ENCODE measurements at regions not wholly inside any gene's neighbourhood (a gene's known extent, or its start where the extent isn't known, plus 50 kb on each side); places are given as distances from the start of the nearest gene placed in this dataset.

GRCh38 chr14:45678163-45678562 is 425.2 kb upstream of the MIS18BP1 start:
- TF ChIP-seq CTCF (IDR thresholded peaks at IDR 0.05; ENCODE audit: unreplicated experiment), result no peak
- BruUV-seq (replicated peaks), result no TSS peak
- no peaks in the 10 kb centered on the region for H3K4me1 Mint-ChIP-seq (ENCODE audit: low read depth, unreplicated experiment)
- no peaks in the 10 kb centered on the region for H3K36me3 Mint-ChIP-seq (ENCODE audit: insufficient read depth, unreplicated experiment)
- H3K9me3 Mint-ChIP-seq (ENCODE audit: low read depth, unreplicated experiment), result no peaks in the 10 kb centered on the region
- no peak overlapping the region for H3K27ac Mint-ChIP-seq (ENCODE audit: unreplicated experiment)
- H3K27me3 Mint-ChIP-seq (ENCODE audit: unreplicated experiment), result no peaks in the 10 kb centered on the region
- intact Hi-C loops (cut with micrococcal nuclease; ENCODE audit: unreplicated experiment), result loop anchor here (10.0 kb wide), 1 partner anchor 137 kb away; no protein-coding TSS in a partner anchor
- H3K4me3 Mint-ChIP-seq (ENCODE audit: low read depth, unreplicated experiment), result no peak overlapping the region
- DNase-seq, result no peak
- CTCF ChIA-PET, result no interaction called here

GRCh38 chr14:45673420-45673819 is 420.4 kb upstream of the MIS18BP1 start:
- no peak overlapping the region for H3K4me3 Mint-ChIP-seq (ENCODE audit: low read depth, unreplicated experiment)
- intact Hi-C loops (cut with micrococcal nuclease; ENCODE audit: unreplicated experiment), result loop anchor here (10.0 kb wide), 1 partner anchor 141 kb away; no protein-coding TSS in a partner anchor
- BruUV-seq (replicated peaks), result no TSS peak
- no peaks in the 10 kb centered on the region for H3K27me3 Mint-ChIP-seq (ENCODE audit: unreplicated experiment)
- H3K4me1 Mint-ChIP-seq (ENCODE audit: low read depth, unreplicated experiment), result no peaks in the 10 kb centered on the region
- peaks cover 3% of the 10 kb centered on the region for H3K9me3 Mint-ChIP-seq (ENCODE audit: low read depth, unreplicated experiment)
- no peak for TF ChIP-seq CTCF (IDR thresholded peaks at IDR 0.05; ENCODE audit: unreplicated experiment)
- H3K36me3 Mint-ChIP-seq (ENCODE audit: insufficient read depth, unreplicated experiment), result no peaks in the 10 kb centered on the region
- no peak overlapping the region for H3K27ac Mint-ChIP-seq (ENCODE audit: unreplicated experiment)
- CTCF ChIA-PET, result no interaction called here
- no peak for DNase-seq

GRCh38 chr14:45664668-45665356 is 411.8 kb upstream of the MIS18BP1 start:
- intact Hi-C loops (cut with micrococcal nuclease; ENCODE audit: unreplicated experiment), result no loop called here
- H3K36me3 Mint-ChIP-seq (ENCODE audit: insufficient read depth, unreplicated experiment), result no peaks in the 10 kb centered on the region
- no peak for DNase-seq
- H3K4me1 Mint-ChIP-seq (ENCODE audit: low read depth, unreplicated experiment), result no peaks in the 10 kb centered on the region
- no peak for TF ChIP-seq CTCF (IDR thresholded peaks at IDR 0.05; ENCODE audit: unreplicated experiment)
- no peak overlapping the region for H3K4me3 Mint-ChIP-seq (ENCODE audit: low read depth, unreplicated experiment)
- peaks cover 12% of the 10 kb centered on the region for H3K9me3 Mint-ChIP-seq (ENCODE audit: low read depth, unreplicated experiment)
- no peak overlapping the region for H3K27ac Mint-ChIP-seq (ENCODE audit: unreplicated experiment)
- H3K27me3 Mint-ChIP-seq (ENCODE audit: unreplicated experiment), result no peaks in the 10 kb centered on the region
- CTCF ChIA-PET, result no interaction called here
- BruUV-seq (replicated peaks), result no TSS peak

- Mint-ChIP-seq H3K4me3 (ENCODE audit: low read depth, unreplicated experiment) (no peak overlapping the region), H3K36me3 (ENCODE audit: insufficient read depth, unreplicated experiment) (no peaks in the 10 kb centered on the region), H3K4me1 (ENCODE audit: low read depth, unreplicated experiment) (no peaks in the 10 kb centered on the region), H3K27me3 (ENCODE audit: unreplicated experiment) (no peaks in the 10 kb centered on the region), H3K9me3 (ENCODE audit: low read depth, unreplicated experiment) (peaks cover 8% of the 10 kb centered on the region), H3K27ac (ENCODE audit: unreplicated experiment) (no peak overlapping the region)
- no peak for TF ChIP-seq CTCF (IDR thresholded peaks at IDR 0.05; ENCODE audit: unreplicated experiment)
- DNase-seq, result no peak
- intact Hi-C loops (cut with micrococcal nuclease; ENCODE audit: unreplicated experiment), result no loop called here
- no TSS peak for BruUV-seq (replicated peaks)
- CTCF ChIA-PET, result no interaction called here
Observed at GRCh38 chr14:45658917-45659299, 405.9 kb upstream of the MIS18BP1 start.

Measured in Calu3 (cell line).